ENCODE measurements at regions not wholly inside any gene's neighbourhood (a gene's known extent, or its start where the extent isn't known, plus 50 kb on each side); places are given as distances from the start of the nearest gene placed in this dataset.

GRCh38 chr5:93099902-93100347, 481.1 kb downstream of the NR2F1-AS1 start:
- TF ChIP-seq CTCF (IDR thresholded peaks at IDR 0.05) (no peak), POLR2A (IDR thresholded peaks at IDR 0.05) (no peak), EP300 (IDR thresholded peaks at IDR 0.05) (no peak)
